ENCODE measurements at regions not wholly inside any gene's neighbourhood (a gene's known extent, or its start where the extent isn't known, plus 50 kb on each side); places are given as distances from the start of the nearest gene placed in this dataset.

GRCh38 chr6:169985121-169986015, 233.9 kb downstream of the ERMARD start:
- Histone ChIP-seq H3K56ac (replicated peaks; ENCODE audit: insufficient read length, low read depth, low read length) (no peak overlapping the region), H4K91ac (replicated peaks; ENCODE audit: insufficient read length, low read length) (peak overlapping the region; percentile 3), H3K4me3 (ENCODE audit: extremely low read depth in 1 of 4, insufficient read depth in 2 of 4, low read depth in 3 of 4, low read length in 4 of 4) (no peak overlapping the region), H2BK120ac (replicated peaks; ENCODE audit: low read depth, low read length) (no peak overlapping the region), H3K9ac (replicated peaks in 1 of 4; ENCODE audit: extremely low read depth in 1 of 4, low read depth in 3 of 4, low read length in 3 of 4) (no peak overlapping the region), H2BK20ac (ENCODE audit: low read length) (no peak overlapping the region), H4K20me1 (replicated peaks in 1 of 2; ENCODE audit: control insufficient read depth in 1 of 2, insufficient read depth in 2 of 2, low read length in 2 of 2) (peaks cover 0 to 4% of the 10 kb centered on the region in 2 experiments), H3K18ac (ENCODE audit: extremely low read depth, low read length) (no peak overlapping the region), H4K5ac (ENCODE audit: insufficient read length, low read depth, low read length) (no peak overlapping the region), H2BK15ac (ENCODE audit: low read length) (no peak overlapping the region), H2BK5ac (ENCODE audit: low read depth, low read length) (no peak overlapping the region), H3K4me1 (replicated peaks in 1 of 4; ENCODE audit: control insufficient read depth in 3 of 4, insufficient read depth in 4 of 4, low read length in 3 of 4) (no peaks in the 10 kb centered on the region), H3K23ac (ENCODE audit: insufficient read length) (no peak overlapping the region), H3K27me3 (replicated peaks in 1 of 4; ENCODE audit: control insufficient read depth in 3 of 4, extremely low read depth in 1 of 4, insufficient read depth in 3 of 4, low read length in 3 of 4) (no peaks in the 10 kb centered on the region), H2AFZ (ENCODE audit: low read length) (no peak overlapping the region), H3K4me2 (ENCODE audit: insufficient read depth in 1 of 2, low read depth in 2 of 2, low read length in 2 of 2) (no peak overlapping the region), H3K14ac (ENCODE audit: insufficient read length) (no peak overlapping the region), H4K8ac (ENCODE audit: extremely low read depth, insufficient read depth, low read length) (no peak overlapping the region), H2BK12ac (ENCODE audit: low read depth, low read length) (no peak overlapping the region), H3K4ac (replicated peaks; ENCODE audit: insufficient read length, low read depth, low read length) (no peak overlapping the region), H3K27ac (ENCODE audit: low read depth, low read length) (no peak overlapping the region), H2AK5ac (ENCODE audit: low read depth, low read length) (no peak overlapping the region), H3K23me2 (ENCODE audit: low read depth, low read length) (no peaks in the 10 kb centered on the region), H3K36me3 (ENCODE audit: control insufficient read depth in 2 of 4, insufficient read depth in 4 of 4, low read length in 3 of 4) (no peaks in the 10 kb centered on the region; a peak in 1 of 8 replicates), H3K79me1 (ENCODE audit: low read depth, low read length) (no peaks in the 10 kb centered on the region), H3K79me2 (ENCODE audit: control insufficient read depth in 1 of 2, insufficient read depth in 2 of 2, low read length in 2 of 2) (no peaks in the 10 kb centered on the region; a peak in 1 of 4 replicates), H3K9me3 (ENCODE audit: insufficient read depth in 2 of 2, low read depth in 1 of 2, low read length in 1 of 2) (no peaks in the 10 kb centered on the region)
- POLR2A ChIA-PET (ENCODE audit: partially characterized antibody), result no interaction called here
- no peak for FAIRE-seq
- WGBS, 2 experiments (ENCODE audit: extremely low coverage in 1 of 2, insufficient coverage in 1 of 2, insufficient read length in 1 of 2, insufficient replicate concordance in 2 of 2, low coverage in 1 of 2, low lambda C conversion rate in 2 of 2, missing lambda C conversion rate in 1 of 2), result 92% methylated on average over 35 of the region's 38 CpGs; no CpG with 5 or more reads in 1 of the 2 experiments
- CTCF ChIA-PET (ENCODE audit: partially characterized antibody), result interaction anchor here (0.7 to 1.6 kb wide), 4 partner anchors 53 to 464 kb away, joined by 3 to 4 read pairs (median 3); no protein-coding TSS in a partner anchor
- DNase-seq (ENCODE audit: low read depth in 1 of 2, low spot score in 2 of 2), result no peak
- TF ChIP-seq SP1 (IDR thresholded peaks at IDR 0.05; ENCODE audit: low read depth, low read length) (no peak), TEAD4 (IDR thresholded peaks at IDR 0.05; ENCODE audit: low read depth, low read length) (no peak), RNF2 (IDR thresholded peaks at IDR 0.05; ENCODE audit: borderline replicate concordance, low read depth, low read length, missing control alignments, poor library complexity, severe bottlenecking) (no peak), EGR1 (IDR thresholded peaks at IDR 0.05; ENCODE audit: borderline replicate concordance, low read depth, low read length) (no peak), NANOG (IDR thresholded peaks at IDR 0.05; ENCODE audit: insufficient read depth, low read depth, low read length, poor library complexity, severe bottlenecking) (no peak), SRF (IDR thresholded peaks at IDR 0.05; ENCODE audit: low read depth, low read length) (no peak), SUZ12 (IDR thresholded peaks at IDR 0.05; ENCODE audit: low read length) (no peak), GTF2F1 (IDR thresholded peaks at IDR 0.05; ENCODE audit: borderline replicate concordance, low read depth, low read length) (no peak), CTCF (IDR thresholded peaks at IDR 0.05; ENCODE audit: control extremely low read depth in 1 of 3, insufficient read depth in 1 of 3, low read depth in 1 of 3, low read length in 3 of 3) (no peak), CHD2 (IDR thresholded peaks at IDR 0.05; ENCODE audit: low read length) (no peak)

All from H1 (cell line).